GM12891 (cell line): ENCODE measurements at regions not wholly inside any gene's neighbourhood (a gene's known extent, or its start where the extent isn't known, plus 50 kb on each side); places are given as distances from the start of the nearest gene placed in this dataset.

Source experiments
- POLR2A ChIP-seq: IDR thresholded peaks from 2 replicates; pipeline ENCODE4 v1.6.1; 2011; ENCODE audit warnings: low read depth, low read length, control low read depth
- POLR2AphosphoS5 ChIP-seq: IDR thresholded peaks from 2 replicates; pipeline ENCODE4 v1.6.1; 2011; ENCODE audit warnings: low read depth, low read length, control low read depth

- no peak for TF ChIP-seq POLR2A
- no peak for TF ChIP-seq POLR2AphosphoS5
Measured at GRCh38 chr5:164958688-164959087, 1453.3 kb downstream of the MAT2B start.
